GM19395 (cell line): ENCODE measurements at regions not wholly inside any gene's neighbourhood (a gene's known extent, or its start where the extent isn't known, plus 50 kb on each side); places are given as distances from the start of the nearest gene placed in this dataset.

Experiments used
- ATAC-seq: cut with Tn5 transposase; IDR thresholded peaks from one replicate; pipeline ENCODE4 v1.9.1; 2021; ENCODE audit warnings: mild to moderate bottlenecking, moderate library complexity; ENCODE audit not compliant: unreplicated experiment

DNA sequence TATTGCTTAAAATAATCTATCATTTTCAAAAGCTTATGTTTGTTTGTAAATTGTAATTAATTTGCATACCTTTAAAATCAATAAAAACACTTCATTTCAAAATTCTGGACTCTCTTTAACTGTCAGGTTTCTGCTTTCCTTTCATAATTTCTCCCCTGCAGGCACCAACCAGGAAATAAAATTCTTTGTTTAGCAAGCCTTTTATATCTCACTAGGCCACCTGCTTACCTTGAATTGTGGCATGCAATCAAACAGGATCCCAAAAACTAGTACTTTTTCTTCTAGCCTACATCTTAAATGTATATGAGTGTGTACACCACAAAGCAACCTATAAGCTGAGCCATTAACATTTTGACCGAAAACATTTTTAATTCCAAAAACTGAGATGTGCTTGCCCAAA lies 233.1 kb downstream of the NR4A2 start:
- ATAC-seq = no peak

DNA sequence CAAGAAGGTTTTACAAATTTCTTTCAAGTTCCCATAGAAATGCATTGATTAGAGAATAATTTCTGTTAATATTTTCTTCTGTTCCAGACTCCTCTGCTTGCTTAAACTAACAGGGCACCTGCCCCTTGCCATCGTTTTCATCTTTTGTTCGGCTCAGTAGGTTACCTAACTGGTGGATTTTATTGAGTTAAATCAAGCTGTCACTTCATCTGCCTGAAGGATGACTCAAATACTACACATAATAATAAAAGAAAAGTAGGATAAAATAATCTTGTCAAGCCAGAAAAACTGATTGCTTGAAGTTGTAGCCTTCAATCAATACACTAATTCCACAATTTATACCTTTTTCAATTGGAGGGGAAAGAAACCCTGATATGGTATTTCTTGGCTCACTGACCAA lies 234.0 kb downstream of the NR4A2 start:
- no peak for ATAC-seq

DNA sequence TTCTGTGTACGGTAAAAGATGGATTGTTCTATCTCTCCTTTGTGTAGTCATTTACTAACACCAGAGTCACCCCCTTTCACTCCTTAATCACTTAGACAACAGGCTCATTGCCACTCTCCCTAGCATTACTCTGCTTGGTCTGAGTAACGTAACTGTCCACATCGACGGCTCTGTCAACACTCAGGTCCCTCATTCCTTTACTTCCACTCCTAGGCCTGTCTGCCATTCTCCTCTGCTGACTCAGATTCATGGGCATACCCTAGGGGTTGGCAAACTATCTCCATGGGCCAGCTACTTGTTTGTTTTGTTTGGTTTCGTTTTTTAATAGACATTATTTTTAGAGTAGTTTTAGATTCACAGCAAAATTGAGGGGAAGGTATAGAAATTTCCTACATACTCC lies 243.9 kb downstream of the NR4A2 start:
- ATAC-seq = no peak

DNA sequence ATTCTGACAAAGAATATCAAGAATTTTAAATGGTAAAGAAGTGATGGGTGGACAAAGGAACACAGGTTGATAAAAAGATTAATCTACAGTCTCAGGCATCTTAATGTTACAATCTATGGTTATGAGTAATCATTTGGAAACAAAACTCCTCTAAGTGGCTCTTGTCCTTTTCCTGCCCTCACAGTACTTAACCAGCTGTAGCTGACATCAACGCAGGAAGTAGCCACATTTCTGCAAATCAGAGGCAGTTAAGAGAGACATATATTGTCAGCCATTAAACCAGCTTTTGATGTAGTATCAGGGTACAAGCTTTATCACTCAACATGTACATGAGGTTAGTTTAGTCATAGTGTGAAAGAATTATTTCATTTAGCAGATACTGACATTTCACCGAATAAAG lies 244.6 kb downstream of the NR4A2 start:
- no peak for ATAC-seq

DNA sequence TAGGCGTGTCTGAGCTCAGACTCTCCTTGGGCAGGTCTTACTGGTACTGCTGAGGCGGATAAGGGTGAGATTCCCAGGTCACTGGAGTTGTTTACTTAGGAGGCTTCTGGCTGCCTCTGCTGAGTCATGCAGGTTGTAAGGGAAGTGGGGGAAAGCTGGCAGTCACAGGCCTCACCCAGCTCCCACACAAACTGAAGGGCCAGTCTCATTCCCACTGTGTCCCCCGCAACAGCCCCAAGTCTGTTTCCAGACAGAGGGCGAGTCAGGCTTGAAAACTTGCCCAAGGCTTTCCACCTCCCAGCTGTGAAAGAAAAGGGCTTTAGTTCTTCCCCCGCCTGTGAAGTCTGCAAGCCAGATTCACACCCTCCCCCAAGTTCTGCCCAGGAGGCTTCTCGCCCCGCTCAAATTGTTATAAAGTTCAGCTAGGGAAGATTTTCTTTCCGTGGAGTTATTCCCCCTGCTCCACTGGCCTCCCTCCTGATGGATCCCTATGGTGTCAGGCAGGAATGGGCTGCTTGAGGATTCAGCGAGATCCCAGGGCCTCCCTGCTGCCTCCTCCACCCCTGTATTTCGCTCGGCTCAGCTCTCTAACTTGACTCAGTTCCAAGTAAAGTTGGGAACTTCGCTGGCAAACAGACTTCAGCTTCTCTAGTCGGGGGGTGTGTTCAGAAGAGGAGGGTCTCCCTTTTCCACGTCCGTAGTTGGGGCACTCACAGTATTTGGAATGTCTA lies 248.6 kb downstream of the NR4A2 start:
- no peak for ATAC-seq

DNA sequence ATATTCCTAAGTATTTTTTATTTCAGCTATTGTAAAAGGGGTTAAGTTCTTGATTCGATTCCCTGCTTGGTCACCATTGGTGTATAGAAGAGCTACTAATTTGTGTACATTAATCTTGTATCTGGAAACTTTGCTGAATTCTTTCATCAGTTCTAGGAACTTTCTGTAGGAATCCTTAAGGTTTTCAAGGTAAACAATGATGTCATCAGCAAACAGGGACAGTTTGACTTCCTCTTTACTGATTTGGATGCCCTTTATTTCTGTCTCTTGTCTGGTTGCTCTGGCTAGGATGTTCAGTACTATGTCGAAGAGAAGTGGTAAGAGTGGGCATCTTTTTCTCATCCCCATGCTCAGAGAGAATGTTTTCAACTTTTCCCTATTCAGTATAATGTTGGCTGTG lies 252.7 kb downstream of the NR4A2 start:
- ATAC-seq = no peak

DNA sequence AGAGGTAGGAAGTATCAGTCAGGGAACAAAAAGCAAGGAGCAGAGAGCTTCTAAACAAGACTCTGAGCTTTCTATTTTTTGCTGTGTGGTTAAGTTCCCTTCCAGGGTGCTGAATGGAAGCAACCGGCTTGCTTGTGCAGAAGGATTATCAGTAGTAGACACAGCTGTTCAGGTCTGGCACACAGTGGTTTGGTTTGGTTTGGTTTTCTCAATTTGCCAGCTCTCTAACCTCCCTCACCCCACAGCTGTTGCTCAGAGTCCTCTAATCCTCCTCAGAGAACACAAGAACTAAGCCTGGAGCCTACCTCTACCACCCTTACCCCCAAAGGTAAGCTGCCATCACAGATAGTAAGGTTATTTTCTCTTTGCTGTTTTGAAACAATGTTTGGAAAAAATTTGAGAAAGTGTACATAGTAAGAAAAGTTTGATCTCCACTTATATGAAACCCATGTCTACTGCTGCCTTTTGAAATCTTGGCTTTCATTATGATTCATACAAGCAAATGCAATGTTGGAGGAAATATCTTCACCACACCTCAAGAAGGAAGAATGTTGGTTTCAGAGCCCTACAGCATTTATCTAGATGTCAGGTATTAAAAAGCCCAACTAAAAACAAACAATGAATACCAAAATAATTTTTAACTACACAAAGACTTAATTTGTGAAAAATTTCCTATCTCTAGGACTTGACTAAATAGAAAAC lies 255.3 kb downstream of the NR4A2 start:
- no peak for ATAC-seq

DNA sequence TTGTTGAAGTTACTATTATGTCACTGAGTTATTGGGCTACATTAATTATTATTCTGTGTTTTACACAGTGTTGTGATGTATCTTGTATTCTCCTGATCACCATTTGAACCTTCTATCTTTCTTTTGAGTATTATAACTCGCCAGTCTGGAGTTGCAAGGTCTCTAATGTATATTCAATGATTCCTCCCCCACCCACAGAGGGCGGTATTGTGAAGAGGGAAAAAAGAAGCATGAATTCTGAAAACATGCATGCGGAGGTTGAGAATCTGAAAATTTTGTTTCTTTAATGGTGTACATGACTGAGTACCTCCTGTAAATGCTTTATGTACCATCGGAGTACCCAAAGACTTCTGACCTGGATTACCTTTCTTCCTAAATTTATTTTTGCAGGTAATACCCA lies 266.6 kb downstream of the NR4A2 start:
- no peak for ATAC-seq

DNA sequence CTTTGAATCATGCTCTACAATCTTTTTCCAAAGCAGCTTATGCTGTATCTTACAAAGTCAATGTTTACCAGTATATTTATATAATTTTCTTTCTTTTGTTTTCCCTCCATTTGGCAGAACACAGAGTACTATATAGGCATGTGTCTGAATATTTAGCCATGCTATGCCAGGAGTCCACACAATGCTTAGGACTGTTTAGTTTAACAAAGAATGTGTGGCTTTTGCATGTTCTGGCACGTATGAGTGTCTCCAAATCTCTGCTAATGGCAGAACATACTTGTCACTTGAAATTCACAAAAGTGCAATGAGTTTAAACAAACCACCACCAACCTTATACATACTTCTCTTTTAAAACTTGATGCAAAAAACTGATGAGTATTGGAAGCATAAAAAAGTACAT lies 268.0 kb downstream of the NR4A2 start:
- ATAC-seq = no peak

DNA sequence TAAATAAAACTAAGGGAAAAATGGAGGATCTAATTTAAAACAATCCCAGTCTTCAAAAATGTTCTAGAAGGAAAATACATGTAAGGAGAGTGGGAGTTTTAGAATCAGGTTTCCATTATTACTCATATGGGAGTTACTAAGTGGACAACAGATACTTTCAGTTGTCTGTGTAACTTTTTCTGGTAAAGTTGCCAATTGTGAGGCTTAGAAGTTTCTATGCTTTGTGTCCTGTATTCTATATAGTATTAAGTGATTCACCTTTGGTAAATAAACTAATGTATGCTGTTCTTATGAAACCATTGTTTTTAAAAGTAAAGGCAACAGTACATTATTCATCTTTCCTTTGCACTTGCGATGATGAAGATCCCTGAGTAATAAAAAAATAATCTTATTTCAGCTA lies 274.9 kb downstream of the NR4A2 start:
- ATAC-seq = no peak

DNA sequence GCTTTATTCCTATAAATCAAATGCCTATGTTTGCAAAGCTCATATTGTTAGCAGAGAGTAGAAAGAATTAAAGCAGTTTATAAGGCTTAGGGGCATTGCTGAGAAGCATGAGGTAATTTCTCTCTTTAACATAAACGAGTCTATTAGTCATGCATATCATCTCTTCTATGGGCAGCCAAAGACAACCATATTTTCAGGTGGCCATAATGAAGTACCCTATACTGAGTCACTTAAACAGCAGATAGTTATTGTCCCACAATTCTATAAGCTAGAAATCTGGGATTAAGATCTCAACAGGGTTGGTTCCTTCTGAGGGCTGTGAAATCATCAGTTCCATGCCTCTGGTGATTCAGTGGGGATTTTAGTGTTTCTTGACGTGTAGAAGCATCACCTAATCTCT lies 277.5 kb downstream of the NR4A2 start:
- no peak for ATAC-seq

DNA sequence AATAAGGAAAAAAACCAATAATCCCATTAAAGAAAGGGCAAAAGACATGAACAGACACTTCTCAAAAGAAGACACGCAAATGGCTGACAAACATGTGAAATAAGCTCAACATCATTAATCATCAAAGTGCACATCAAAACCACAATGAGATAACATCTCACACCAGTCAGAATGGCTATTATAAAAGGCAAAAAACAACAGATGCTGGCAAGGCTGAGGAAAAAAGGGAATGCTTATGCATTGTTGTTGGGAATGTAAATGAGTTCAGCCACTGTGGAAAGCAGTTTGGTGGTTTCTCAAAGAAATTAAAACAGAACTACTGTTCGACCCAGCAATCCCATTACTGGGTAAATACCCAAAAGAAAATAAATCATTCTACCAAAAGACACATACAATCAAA lies 285.6 kb downstream of the NR4A2 start:
- no peak for ATAC-seq

DNA sequence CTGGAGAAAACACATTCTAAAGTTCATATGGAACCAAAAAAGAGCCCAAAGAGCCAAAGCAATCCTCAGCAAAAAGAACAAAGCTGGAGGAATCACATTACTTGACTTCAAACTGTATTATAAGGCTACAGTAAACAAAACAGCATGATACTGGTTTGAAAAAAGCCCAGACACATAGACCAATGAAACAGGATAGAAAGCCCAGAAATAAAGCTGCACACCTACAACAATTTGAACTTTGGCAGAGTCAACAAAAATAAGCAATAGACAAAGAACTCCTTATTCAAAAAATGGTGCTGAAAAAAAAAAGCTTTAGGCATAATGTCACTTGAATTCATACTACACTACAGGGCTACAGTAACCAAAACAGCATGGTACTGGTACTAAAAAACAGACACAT lies 289.6 kb downstream of the NR4A2 start:
- no peak for ATAC-seq

DNA sequence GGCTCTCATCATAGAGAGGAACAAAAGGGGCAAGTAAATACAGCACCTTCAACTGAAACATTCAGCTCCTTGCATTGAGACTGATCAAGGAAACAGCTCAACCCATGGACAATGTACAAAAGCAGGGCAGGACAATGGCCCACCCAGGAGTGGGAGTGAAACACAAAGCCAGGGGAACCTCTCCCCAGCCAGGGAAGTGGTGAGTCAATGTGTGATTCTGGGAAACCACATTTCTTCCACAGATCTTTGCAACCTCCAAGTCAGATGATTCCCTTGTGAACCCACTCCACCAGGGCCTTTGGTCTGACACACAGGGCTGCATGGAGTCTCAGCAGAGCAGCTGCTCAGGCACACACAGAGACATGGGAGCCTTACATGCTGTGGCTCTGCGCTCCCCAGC lies 294.5 kb downstream of the NR4A2 start:
- no peak for ATAC-seq

DNA sequence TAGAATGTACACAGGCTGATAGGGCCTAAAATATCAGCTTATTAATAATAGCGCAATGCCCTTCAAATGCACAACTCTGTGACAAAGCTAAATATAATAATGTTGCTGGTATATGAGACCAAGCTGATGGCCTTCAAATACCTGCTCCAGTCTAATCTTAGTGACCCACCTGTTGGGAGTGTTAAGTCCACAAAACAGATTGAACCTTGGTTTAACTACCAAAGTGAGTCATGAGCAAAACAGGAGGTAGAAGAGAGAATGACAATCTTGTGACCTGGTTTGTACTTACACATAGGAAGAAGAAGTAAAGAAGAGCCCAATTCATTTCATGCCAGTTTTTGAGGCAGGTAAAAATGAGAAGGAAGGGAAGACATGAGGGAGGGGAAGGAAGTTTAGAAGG lies 295.0 kb downstream of the NR4A2 start:
- no peak for ATAC-seq

DNA sequence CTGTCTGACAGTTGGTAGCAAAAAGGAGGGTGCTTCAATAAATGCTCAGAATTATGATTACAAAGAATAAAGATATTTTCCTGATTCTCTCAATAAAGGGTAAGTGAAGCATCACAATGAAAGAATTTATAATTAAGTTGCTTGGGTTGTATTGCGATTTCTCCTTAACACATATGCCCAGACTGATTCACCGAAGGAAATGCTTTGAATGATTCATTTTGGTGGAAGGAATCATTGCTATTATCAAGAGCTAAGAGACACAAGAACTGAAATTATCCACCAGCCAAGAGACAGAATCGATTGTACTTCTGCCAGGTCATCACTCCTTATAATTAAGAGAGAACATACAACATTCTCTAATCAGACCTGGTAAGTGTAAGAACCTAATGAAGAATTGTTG lies 301.4 kb downstream of the NR4A2 start:
- ATAC-seq = no peak

DNA sequence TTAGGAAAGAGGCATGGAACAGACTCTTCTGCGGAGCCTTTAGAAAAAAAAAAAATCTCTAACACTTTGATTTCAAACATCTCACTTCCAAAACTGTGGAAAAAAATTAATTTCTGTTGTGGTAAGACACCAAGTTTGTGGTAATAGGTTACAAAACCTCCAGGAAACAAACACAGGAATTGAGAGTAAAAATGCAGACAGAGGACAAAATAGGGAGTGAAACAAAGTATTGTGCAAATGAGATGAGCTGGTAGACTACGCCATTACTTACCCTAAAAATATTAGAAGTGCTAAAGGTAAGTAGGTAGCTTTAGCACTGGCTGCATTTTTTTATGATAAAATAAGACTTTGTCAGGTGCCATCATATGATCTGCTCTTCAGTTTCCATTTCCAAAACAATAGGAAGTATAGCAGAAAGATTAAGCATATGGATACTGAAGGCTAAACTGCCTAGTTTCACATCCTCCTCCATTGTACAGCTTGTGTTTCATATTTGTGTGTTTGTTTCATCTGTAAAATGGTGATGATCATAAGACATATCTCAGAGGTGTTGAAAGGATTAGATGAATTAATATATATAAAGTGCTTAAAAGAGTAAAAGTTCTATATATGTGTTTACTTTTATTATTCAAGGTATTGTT lies 309.2 kb downstream of the NR4A2 start:
- ATAC-seq = peak; percentile 65

DNA sequence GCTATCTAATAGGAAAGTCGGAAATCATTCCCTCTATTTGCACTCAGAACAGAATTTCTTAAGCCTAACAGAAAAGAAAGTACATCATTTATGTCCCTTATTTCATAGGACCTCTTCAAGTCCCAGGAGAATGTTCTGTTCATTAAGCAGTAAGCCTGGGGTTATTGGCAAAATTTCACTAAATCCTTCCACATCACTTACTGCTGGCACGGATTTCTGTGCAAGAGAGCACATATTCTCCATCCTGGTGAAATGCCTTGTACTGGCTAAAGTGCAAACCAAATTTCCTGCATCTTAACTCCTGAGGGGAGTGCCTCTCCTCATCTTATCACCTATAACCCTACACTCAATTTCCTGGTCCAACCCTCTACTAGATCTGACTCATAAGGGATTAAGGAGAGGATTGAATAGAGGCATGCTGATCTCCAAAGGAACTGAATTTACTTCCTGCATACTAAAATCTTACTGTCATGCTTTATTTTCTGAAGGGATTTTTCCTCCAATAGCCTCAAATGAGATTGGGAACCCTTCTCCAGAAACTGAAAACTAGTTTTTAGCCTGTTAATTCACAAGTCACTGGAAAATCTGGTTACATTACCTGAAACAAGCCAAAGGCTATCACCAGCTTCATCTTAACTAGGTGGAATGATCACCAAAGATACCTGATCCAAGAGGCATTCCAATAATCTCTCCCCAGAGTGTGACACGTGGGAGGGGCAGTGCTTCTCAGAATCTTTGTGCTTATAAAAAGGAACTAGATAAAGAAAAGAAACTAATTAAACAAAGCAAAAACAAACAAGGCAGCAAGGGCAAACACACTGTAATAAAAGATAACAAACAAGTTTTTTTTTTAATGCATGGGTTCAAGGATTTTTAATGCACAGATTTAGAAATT lies 311.1 kb downstream of the NR4A2 start:
- ATAC-seq = no peak

DNA sequence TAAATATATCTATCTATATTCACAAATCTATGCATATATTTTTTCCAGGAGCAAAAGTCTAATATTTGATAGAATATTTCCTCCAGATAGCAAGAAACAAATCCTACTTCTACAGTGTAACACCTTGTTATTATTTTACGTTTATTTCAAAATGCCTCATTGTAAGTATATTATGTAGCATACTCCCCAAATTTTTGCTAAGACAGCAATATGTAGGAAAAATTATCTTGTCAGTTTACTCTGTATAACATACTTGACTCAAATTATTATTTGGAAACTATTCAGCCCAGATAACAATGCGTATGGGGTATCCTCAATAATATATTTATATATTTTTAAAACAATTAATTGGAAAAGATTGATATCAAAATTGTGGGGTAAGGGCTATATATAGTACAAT lies 313.2 kb downstream of the NR4A2 start:
- ATAC-seq = no peak

DNA sequence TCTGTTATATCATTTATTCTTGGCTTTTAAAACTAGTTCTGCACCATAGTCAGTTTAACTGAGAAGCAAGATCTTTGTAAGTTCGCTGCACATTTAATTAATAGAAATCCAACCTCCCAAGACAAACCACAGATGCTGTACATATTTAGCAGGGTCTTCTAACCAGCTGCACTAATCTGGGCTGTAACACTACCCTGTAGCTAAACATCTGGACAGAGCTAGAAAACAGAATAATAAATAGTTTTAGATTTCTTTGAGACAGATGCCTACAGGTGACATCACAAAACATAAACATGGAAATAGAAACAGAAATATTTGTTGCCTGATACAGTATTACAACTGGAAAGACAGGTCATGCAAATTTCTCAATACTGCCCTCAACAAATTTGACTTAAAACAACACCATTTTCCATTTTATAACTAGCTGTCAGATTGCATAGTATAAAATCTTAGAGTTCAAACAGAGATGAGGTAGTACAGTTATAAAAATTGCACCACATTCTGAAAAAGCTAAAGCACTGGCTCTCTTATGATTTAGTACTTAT lies 315.1 kb downstream of the NR4A2 start:
- ATAC-seq = no peak

DNA sequence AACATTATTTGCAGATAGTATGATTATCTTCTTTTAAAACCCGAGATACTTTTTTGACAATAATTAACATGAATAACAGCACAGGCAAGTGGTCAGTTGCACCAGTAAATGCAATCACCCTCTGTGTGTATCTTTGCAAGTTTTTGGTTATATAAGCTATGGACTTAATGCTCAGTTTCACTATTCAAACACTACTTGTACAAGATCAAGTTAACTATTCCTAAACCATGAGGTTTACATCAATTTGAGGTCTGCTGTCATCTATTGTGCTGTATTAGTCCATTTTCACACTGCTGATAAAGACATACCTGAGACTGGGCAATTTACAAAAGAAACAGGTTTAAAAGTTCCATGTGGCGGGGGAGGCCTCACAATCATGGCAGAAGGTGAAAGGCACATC lies 323.2 kb downstream of the NR4A2 start:
- no peak for ATAC-seq
